ENCODE measurements at regions not wholly inside any gene's neighbourhood (a gene's known extent, or its start where the extent isn't known, plus 50 kb on each side); places are given as distances from the start of the nearest gene placed in this dataset.
A peak's percentile ranks its signal among the peaks of the same experiment; 100 is the strongest.

- no peak for DNase-seq
Measured at GRCh38 chr4:65983061-65983460, 312.8 kb upstream of the EPHA5 start.

- DNase-seq = no peak
Measured at GRCh38 chr4:65976287-65976686, 306.0 kb upstream of the EPHA5 start.

GRCh38 chr4:65973186-65973585, 302.9 kb upstream of the EPHA5 start:
- DNase-seq = no peak

GRCh38 chr4:65971686-65972085, 301.4 kb upstream of the EPHA5 start:
- no peak for DNase-seq

- no peak for DNase-seq
Measured at GRCh38 chr4:65968831-65969558, 298.7 kb upstream of the EPHA5 start.

- no peak for DNase-seq
Measured at GRCh38 chr4:65960751-65961150, 290.5 kb upstream of the EPHA5 start.

- no peak for DNase-seq
Measured at GRCh38 chr4:65954416-65954815, 284.1 kb upstream of the EPHA5 start.

GRCh38 chr4:65951177-65951576, 280.9 kb upstream of the EPHA5 start:
- no peak for DNase-seq

- peak; percentile 58 for DNase-seq
Measured at GRCh38 chr4:65943076-65943475, 272.8 kb upstream of the EPHA5 start.

- no peak for DNase-seq
Measured at GRCh38 chr4:65924843-65925242, 254.6 kb upstream of the EPHA5 start.

GRCh38 chr4:65923616-65924015, 253.3 kb upstream of the EPHA5 start:
- DNase-seq = no peak

- DNase-seq = no peak
Measured at GRCh38 chr4:65921180-65921579, 250.9 kb upstream of the EPHA5 start.

GRCh38 chr4:65918872-65919271, 248.6 kb upstream of the EPHA5 start:
- DNase-seq = no peak

GRCh38 chr4:65918212-65918611, 247.9 kb upstream of the EPHA5 start:
- peak; percentile 77 for DNase-seq

- no peak for DNase-seq
Measured at GRCh38 chr4:65917486-65917885, 247.2 kb upstream of the EPHA5 start.

GRCh38 chr4:65911720-65912119, 241.4 kb upstream of the EPHA5 start:
- no peak for DNase-seq

GRCh38 chr4:65893957-65894755, 223.9 kb upstream of the EPHA5 start:
- no peak for DNase-seq

GRCh38 chr4:65893271-65893670, 223.0 kb upstream of the EPHA5 start:
- DNase-seq = no peak

GRCh38 chr4:65880594-65880993, 210.3 kb upstream of the EPHA5 start:
- no peak for DNase-seq

GRCh38 chr4:65868096-65868824, 198.0 kb upstream of the EPHA5 start:
- no peak for DNase-seq

- DNase-seq = no peak
Measured at GRCh38 chr4:65865489-65865888, 195.2 kb upstream of the EPHA5 start.

- DNase-seq = no peak
Measured at GRCh38 chr4:65861993-65862392, 191.7 kb upstream of the EPHA5 start.

- DNase-seq = peak; percentile 40
Measured at GRCh38 chr4:65845199-65845773, 175.0 kb upstream of the EPHA5 start.
